Colon (tissue), 2 donors: ENCODE measurements at regions not wholly inside any gene's neighbourhood (a gene's known extent, or its start where the extent isn't known, plus 50 kb on each side); places are given as distances from the start of the nearest gene placed in this dataset.
"Not testable (repeated sequence)": the region's sequence is repeated elsewhere in the genome, so short reads cannot be mapped to it uniquely, and the experiment has no call there.

Source experiments
- FAIRE-seq: peaks from 2 replicates; lab custom pipeline; 2012; peaks lifted over from hg19 to GRCh38; lab: Jason Lieb, UNC
- donor health status: control.
- donor health status: control.

DNA sequence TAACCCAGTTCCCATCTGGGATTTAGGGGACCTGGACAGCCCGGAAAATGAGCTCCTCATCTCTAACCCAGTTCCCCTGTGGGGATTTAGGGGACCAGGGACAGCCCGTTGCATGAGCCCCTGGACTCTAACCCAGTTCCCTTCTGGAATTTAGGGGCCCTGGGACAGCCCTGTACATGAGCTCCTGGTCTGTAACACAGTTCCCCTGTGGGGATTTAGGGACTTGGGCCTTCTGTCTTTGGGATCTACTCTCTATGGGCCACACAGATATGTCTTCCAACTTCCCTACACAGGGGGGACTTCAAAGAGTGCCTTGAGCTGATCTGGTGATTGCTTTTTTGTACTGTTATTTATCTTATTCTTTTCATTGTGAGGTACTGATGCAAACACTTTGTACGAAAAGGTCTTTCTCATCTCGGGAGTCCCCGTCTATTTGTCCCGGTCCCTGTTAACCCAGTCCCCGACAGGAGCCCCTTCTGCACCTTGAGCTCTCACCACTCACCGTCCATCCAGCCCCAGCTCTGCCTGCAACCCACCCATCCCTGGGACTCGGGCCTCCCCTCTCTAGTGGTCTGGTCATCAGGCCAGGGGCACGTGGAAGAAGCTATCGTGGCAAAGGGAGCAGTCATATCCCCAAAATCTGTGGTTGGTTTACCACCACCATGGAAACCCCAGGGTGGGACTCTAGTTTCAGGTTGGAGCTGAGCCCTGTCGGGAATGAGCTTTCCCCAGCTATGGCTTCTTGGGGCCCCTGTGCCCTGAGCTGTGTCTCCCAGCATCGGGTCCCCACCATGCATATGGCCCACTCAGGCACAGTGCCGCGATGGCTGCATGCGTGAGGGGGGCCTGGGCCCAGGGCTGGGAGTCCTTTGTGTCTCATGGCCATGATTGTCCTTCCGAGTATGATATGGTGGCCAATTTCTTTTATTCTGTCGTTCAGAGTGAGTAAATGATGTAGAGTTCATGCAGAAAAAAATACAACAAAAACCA lies 270.4 kb upstream of the PLCXD1 start:
- FAIRE-seq, result not testable (repeated sequence)

DNA sequence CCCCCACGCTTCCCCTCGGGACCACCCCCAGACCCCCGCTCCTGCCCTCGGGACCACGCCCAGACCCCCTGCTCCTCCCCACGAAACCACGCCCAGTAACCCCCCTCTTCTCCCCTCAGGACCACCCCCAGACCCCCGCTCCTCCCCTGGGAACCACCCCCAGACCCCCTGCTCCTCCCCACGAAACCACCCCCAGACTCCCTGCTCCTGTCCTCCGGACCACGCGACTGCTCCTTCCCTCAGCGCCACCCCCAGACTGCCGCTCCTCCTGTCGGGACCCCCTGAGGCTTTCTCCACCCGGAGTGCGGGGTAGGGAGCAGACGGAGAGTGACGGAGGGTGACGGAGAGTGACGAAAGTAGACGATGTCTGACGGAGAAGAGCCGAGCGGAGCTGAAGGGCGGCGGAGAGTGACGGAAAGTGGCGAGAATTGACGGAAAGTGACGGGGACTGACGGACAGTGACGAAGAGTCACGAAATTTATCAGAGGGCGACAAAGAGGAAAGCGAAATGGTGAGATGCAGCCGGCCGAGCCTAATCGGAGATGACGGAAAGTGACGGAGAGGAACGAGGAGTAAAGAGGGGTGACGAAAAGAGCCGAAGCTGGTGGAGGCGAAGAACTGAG lies 267.2 kb upstream of the PLCXD1 start:
- FAIRE-seq, result peak; percentile 77

DNA sequence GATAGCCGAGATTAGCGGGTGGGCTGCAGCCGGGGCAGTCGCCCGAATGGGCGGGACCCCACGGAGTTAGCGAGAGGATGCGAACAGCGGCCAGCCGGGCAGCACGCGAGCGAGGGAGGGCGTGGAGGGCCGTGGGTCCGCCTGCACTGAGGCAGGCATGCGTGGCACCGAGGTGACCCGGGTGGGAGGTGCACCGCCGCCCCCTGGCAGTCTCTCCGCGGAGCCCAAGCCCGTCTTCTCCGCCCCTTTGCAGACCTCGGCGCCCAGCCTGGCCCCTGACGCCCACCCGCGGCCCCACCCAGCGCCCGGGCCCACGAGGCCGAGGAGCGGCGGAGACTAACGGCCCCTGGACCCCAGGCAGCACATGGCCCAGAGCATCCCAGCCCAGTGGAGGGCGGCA lies 266.7 kb upstream of the PLCXD1 start:
- FAIRE-seq, result not testable (repeated sequence)

DNA sequence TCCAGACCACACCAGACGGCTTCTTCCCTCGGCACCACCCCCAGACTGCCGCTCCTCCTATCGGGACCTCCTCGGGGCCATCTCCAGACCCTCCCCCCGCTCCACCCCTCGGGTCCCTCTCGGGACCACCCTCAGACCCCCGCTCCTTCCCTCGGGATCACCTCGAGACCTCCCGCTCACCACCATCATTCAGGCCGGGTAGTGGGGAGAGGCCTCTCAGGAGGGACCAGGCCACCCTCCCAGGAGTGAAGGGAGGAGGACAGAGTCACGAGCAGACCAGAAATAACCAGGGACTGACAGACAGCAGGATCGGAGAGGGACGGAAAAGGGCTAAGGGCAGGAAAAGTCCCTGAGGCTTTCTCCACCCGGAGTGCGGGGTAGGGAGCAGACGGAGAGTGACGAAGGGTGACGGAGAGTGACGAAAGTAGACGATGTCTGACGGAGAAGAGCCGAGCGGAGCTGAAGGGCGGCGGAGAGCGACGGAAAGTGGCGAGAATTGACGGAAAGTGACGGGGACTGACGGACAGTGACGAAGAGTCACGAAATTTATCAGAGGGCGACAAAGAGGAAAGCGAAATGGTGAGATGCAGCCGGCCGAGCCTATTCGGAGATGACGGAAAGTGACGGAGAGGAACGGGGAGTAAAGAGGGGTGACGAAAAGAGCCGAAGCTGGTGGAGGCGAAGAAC lies 262.3 kb upstream of the PLCXD1 start:
- FAIRE-seq, result peak; percentile 74

DNA sequence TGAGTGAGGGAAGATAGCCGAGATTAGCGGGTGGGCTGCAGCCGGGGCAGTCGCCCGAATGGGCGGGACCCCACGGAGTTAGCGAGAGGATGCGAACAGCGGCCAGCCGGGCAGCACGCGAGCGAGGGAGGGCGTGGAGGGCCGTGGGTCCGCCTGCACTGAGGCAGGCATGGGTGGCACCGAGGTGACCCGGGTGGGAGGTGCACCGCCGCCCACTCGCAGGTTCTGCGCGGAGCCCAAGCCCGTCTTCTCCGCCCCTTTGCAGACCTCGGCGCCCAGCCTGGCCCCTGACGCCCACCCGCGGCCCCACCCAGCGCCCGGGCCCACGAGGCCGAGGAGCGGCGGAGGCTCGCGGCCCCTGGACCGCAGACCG lies 261.7 kb upstream of the PLCXD1 start:
- not testable (repeated sequence) for FAIRE-seq

DNA sequence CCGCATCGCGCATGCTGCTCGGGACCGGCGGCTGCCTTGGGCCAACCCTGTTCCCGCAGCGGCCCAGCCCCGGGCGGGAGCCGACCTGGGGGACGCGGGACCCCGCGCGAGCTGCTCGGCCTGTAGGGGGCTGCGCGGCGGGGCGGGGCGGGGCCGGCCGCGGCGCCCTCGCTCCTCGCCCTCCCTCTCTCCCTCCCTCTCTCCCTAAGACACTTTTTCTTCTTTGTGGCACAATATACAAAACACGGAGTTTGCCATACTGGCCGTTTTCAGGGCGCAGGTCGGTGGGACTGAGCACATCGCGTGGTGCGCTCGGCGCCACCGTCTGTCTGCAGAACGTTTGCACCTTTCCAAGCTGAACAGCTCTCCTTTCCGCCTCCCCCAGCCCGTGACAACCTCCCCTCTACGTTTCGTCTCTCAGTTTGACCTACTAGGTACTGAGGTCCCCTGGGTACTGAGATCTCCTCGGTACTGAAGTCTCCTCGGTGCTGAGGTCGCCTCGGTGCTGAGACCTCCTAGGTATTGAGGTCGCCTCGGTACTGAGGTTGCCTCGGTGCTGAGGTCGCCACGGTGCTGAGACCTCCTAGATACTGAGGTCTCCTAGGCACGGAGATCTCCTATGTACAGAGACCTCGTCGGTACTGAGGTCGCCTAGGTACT lies 261.1 kb upstream of the PLCXD1 start:
- no peak for FAIRE-seq

DNA sequence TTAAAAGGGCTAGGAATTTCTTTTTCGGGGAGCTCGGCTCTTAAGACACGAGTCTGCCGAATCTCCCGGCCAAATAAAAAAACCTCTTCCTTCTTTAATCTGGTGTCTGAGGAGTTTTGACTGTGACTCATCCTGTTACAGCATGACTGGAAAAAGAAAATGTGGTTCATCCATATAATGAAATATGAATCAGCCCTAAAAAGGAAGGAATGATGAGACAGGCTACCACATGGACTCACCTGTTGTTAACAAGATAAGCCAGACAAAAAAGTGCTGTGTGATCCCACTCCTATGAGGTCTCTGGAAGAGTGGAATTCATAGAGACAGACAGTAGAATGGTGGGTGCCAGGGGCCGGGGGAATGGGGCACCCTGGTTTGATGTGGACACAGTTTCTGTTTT lies 257.0 kb upstream of the PLCXD1 start:
- FAIRE-seq, result not testable (repeated sequence)
